ENCODE measurements at regions not wholly inside any gene's neighbourhood (a gene's known extent, or its start where the extent isn't known, plus 50 kb on each side); places are given as distances from the start of the nearest gene placed in this dataset.

- ChIA-PET CTCF (ENCODE audit: partially characterized antibody) (interaction anchor here (1.3 kb wide), 1 partner anchor 56 kb away, joined by 3 read pairs; no protein-coding TSS in a partner anchor), POLR2A (ENCODE audit: partially characterized antibody) (no interaction called here)
- H3K79me1 ChIP-seq (ENCODE audit: low read depth, low read length): no peaks in the 10 kb centered on the region
- TF ChIP-seq SP2 (IDR thresholded peaks at IDR 0.05; ENCODE audit: low read length) (no peak), SIRT6 (IDR thresholded peaks at IDR 0.05; ENCODE audit: low read length) (no peak), HDAC6 (IDR thresholded peaks at IDR 0.05; ENCODE audit: low read depth, low read length) (no peak), USF2 (IDR thresholded peaks at IDR 0.05; ENCODE audit: low read length) (no peak), SIX5 (IDR thresholded peaks at IDR 0.05; ENCODE audit: low read depth, low read length) (no peak), NANOG (IDR thresholded peaks at IDR 0.05; ENCODE audit: insufficient read depth, low read depth, low read length, poor library complexity, severe bottlenecking) (no peak), SRF (IDR thresholded peaks at IDR 0.05; ENCODE audit: low read depth, low read length) (no peak), KDM5A (IDR thresholded peaks at IDR 0.05; ENCODE audit: low read length) (no peak), FOSL1 (IDR thresholded peaks at IDR 0.05; ENCODE audit: insufficient read depth, low read depth, low read length) (no peak), SP4 (IDR thresholded peaks at IDR 0.05; ENCODE audit: low read length) (no peak), BACH1 (IDR thresholded peaks at IDR 0.05; ENCODE audit: low read length) (no peak), HDAC2 (IDR thresholded peaks at IDR 0.05; ENCODE audit: borderline replicate concordance in 1 of 2, low read depth in 2 of 2, low read length in 2 of 2) (no peak)
- H4K5ac ChIP-seq (ENCODE audit: insufficient read length, low read depth, low read length): no peak overlapping the region
- no peak overlapping the region for H3K18ac ChIP-seq (ENCODE audit: extremely low read depth, low read length)
- 100% methylated on average over 1 of the region's 1 CpG; no CpG with 5 or more reads in 1 of the 2 experiments for WGBS, 2 experiments (ENCODE audit: extremely low coverage in 1 of 2, insufficient coverage in 1 of 2, insufficient read length in 1 of 2, insufficient replicate concordance in 2 of 2, low coverage in 1 of 2, low lambda C conversion rate in 2 of 2, missing lambda C conversion rate in 1 of 2)
- H3K23me2 ChIP-seq (ENCODE audit: low read depth, low read length): no peaks in the 10 kb centered on the region
- H3K14ac ChIP-seq (ENCODE audit: insufficient read length): no peak overlapping the region
- no peak overlapping the region for H4K91ac ChIP-seq (replicated peaks; ENCODE audit: insufficient read length, low read length)
- no peaks in the 10 kb centered on the region for H4K20me1 ChIP-seq (replicated peaks in 1 of 2; ENCODE audit: control insufficient read depth in 1 of 2, insufficient read depth in 2 of 2, low read length in 2 of 2)
- no peak overlapping the region for H3K56ac ChIP-seq (replicated peaks; ENCODE audit: insufficient read length, low read depth, low read length)
- H2BK120ac ChIP-seq (replicated peaks; ENCODE audit: low read depth, low read length): no peak overlapping the region
- FAIRE-seq (no peak), DNase-seq (ENCODE audit: low read depth in 1 of 2, low spot score in 2 of 2) (no peak)
- no peaks in the 10 kb centered on the region for H3K27me3 ChIP-seq (replicated peaks in 1 of 4; ENCODE audit: control insufficient read depth in 3 of 4, extremely low read depth in 1 of 4, insufficient read depth in 3 of 4, low read length in 3 of 4)
- H2AFZ ChIP-seq (ENCODE audit: low read length): no peak overlapping the region
- H2BK5ac ChIP-seq (ENCODE audit: low read depth, low read length): no peak overlapping the region
- no peak overlapping the region for H3K4ac ChIP-seq (replicated peaks; ENCODE audit: insufficient read length, low read depth, low read length)
- no peak overlapping the region for H2BK15ac ChIP-seq (ENCODE audit: low read length)
- H3K27ac ChIP-seq (ENCODE audit: low read depth, low read length): no peak overlapping the region
- no peak overlapping the region for H3K9ac ChIP-seq (replicated peaks in 1 of 4; ENCODE audit: extremely low read depth in 1 of 4, low read depth in 3 of 4, low read length in 3 of 4)
- H3K4me1 ChIP-seq (replicated peaks in 1 of 4; ENCODE audit: control insufficient read depth in 3 of 4, insufficient read depth in 4 of 4, low read length in 3 of 4): no peaks in the 10 kb centered on the region
- H4K8ac ChIP-seq (ENCODE audit: extremely low read depth, insufficient read depth, low read length): no peak overlapping the region
- no peak overlapping the region for H2BK12ac ChIP-seq (ENCODE audit: low read depth, low read length)
- no peaks in the 10 kb centered on the region; a peak in 1 of 4 replicates for H3K9me3 ChIP-seq (ENCODE audit: insufficient read depth in 2 of 2, low read depth in 1 of 2, low read length in 1 of 2)
- H3K79me2 ChIP-seq (ENCODE audit: control insufficient read depth in 1 of 2, insufficient read depth in 2 of 2, low read length in 2 of 2): no peaks in the 10 kb centered on the region
- no peak overlapping the region for H2AK5ac ChIP-seq (ENCODE audit: low read depth, low read length)
- no peak overlapping the region for H2BK20ac ChIP-seq (ENCODE audit: low read length)
- H3K4me2 ChIP-seq (ENCODE audit: insufficient read depth in 1 of 2, low read depth in 2 of 2, low read length in 2 of 2): no peak overlapping the region
- no peaks in the 10 kb centered on the region for H3K36me3 ChIP-seq (ENCODE audit: control insufficient read depth in 2 of 4, insufficient read depth in 4 of 4, low read length in 3 of 4)
- no peak overlapping the region for H3K4me3 ChIP-seq (ENCODE audit: extremely low read depth in 1 of 4, insufficient read depth in 2 of 4, low read depth in 3 of 4, low read length in 4 of 4)
- no peak overlapping the region for H3K23ac ChIP-seq (ENCODE audit: insufficient read length)
These were observed 64.7 kb downstream of the GPR65 start for GRCh38 chr14:88069677-88070076.
